Neural crest cell (in vitro differentiated cells): ENCODE measurements at regions not wholly inside any gene's neighbourhood (a gene's known extent, or its start where the extent isn't known, plus 50 kb on each side); places are given as distances from the start of the nearest gene placed in this dataset.

Source experiments
- DNase-seq: peaks from one replicate; pipeline ENCODE4 v3.0.0; 2021; ENCODE audit warnings: low read depth, mixed read lengths, low spot score
- H3K27ac Mint-ChIP-seq: one replicate; pipeline ENCODE4 v1.8.0; 2021; ENCODE audit warnings: mild to moderate bottlenecking, mixed read lengths; ENCODE audit not compliant: unreplicated experiment
- H3K27me3 Mint-ChIP-seq: 2 replicates; pipeline ENCODE4 v1.8.0; 2021; ENCODE audit warnings: low read depth, mild to moderate bottlenecking, mixed read lengths
- H3K36me3 Mint-ChIP-seq: 2 replicates; pipeline ENCODE4 v1.8.0; 2021; ENCODE audit warnings: low read depth, mild to moderate bottlenecking, mixed read lengths
- H3K4me1 Mint-ChIP-seq: 2 replicates; pipeline ENCODE4 v1.8.0; 2021; ENCODE audit warnings: mixed read lengths
- H3K4me3 Mint-ChIP-seq: one replicate; pipeline ENCODE4 v1.8.0; 2021; ENCODE audit warnings: mild to moderate bottlenecking, mixed read lengths
- H3K9me3 Mint-ChIP-seq: 2 replicates; pipeline ENCODE4 v1.8.0; 2021; ENCODE audit warnings: mixed read lengths
- TF ChIP-seq, protein P1 (sequence below): fragments of 200-600 bp; sonication (generic); conservative IDR thresholded peaks from 2 replicates; pipeline ENCODE4 v1.5.0; 2021; ENCODE audit warnings: antibody characterized with exemption, mild to moderate bottlenecking

GRCh38 chr19:30303131-30303654 is 69.0 kb upstream of the ZNF536 start:
- DNase-seq: no peak
- Mint-ChIP-seq H3K4me1 (peaks cover 33% of the 10 kb centered on the region), H3K9me3 (no peaks in the 10 kb centered on the region), H3K27ac (no peak overlapping the region), H3K4me3 (no peak overlapping the region), H3K27me3 (no peaks in the 10 kb centered on the region), H3K36me3 (peaks cover 3% of the 10 kb centered on the region)
- TF ChIP-seq, protein P1, sequence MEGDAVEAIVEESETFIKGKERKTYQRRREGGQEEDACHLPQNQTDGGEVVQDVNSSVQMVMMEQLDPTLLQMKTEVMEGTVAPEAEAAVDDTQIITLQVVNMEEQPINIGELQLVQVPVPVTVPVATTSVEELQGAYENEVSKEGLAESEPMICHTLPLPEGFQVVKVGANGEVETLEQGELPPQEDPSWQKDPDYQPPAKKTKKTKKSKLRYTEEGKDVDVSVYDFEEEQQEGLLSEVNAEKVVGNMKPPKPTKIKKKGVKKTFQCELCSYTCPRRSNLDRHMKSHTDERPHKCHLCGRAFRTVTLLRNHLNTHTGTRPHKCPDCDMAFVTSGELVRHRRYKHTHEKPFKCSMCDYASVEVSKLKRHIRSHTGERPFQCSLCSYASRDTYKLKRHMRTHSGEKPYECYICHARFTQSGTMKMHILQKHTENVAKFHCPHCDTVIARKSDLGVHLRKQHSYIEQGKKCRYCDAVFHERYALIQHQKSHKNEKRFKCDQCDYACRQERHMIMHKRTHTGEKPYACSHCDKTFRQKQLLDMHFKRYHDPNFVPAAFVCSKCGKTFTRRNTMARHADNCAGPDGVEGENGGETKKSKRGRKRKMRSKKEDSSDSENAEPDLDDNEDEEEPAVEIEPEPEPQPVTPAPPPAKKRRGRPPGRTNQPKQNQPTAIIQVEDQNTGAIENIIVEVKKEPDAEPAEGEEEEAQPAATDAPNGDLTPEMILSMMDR: no peak

- TF ChIP-seq, protein P1: no peak
- Mint-ChIP-seq H3K27ac (no peak overlapping the region), H3K4me3 (no peak overlapping the region), H3K4me1 (peaks cover 40% of the 10 kb centered on the region), H3K9me3 (no peaks in the 10 kb centered on the region), H3K27me3 (no peaks in the 10 kb centered on the region), H3K36me3 (peaks cover 3% of the 10 kb centered on the region)
- DNase-seq: no peak
Measured at GRCh38 chr19:30304540-30304939, 67.6 kb upstream of the ZNF536 start.

- Mint-ChIP-seq H3K4me1 (peaks cover 45% of the 10 kb centered on the region), H3K4me3 (no peak overlapping the region), H3K27ac (no peak overlapping the region), H3K27me3 (no peaks in the 10 kb centered on the region), H3K36me3 (peaks cover 3% of the 10 kb centered on the region), H3K9me3 (no peaks in the 10 kb centered on the region)
- DNase-seq: no peak
- TF ChIP-seq, protein P1: no peak
Measured at GRCh38 chr19:30305346-30306060, 66.7 kb upstream of the ZNF536 start.

- Mint-ChIP-seq H3K27ac (no peak overlapping the region), H3K4me1 (peaks cover 51% of the 10 kb centered on the region)
Measured at GRCh38 chr19:30307191-30307974, 64.8 kb upstream of the ZNF536 start.

GRCh38 chr19:30309176-30309575 is 63.0 kb upstream of the ZNF536 start:
- H3K4me3 Mint-ChIP-seq: no peak overlapping the region
- H3K27me3 Mint-ChIP-seq: no peaks in the 10 kb centered on the region
- no peak for DNase-seq
- peaks cover 51% of the 10 kb centered on the region for H3K4me1 Mint-ChIP-seq
- H3K9me3 Mint-ChIP-seq: no peaks in the 10 kb centered on the region
- peak overlapping the region; percentile 7 for H3K27ac Mint-ChIP-seq
- peaks cover 3% of the 10 kb centered on the region for H3K36me3 Mint-ChIP-seq
- TF ChIP-seq, protein P1: no peak

More at GRCh38 chr19:30307191-30307974, 64.8 kb upstream of the ZNF536 start:
- no peaks in the 10 kb centered on the region for H3K27me3 Mint-ChIP-seq
- H3K4me3 Mint-ChIP-seq: no peak overlapping the region
- DNase-seq: no peak
- H3K9me3 Mint-ChIP-seq: no peaks in the 10 kb centered on the region
- TF ChIP-seq, protein P1: no peak
- H3K36me3 Mint-ChIP-seq: peaks cover 3% of the 10 kb centered on the region
